ENCODE measurements at regions not wholly inside any gene's neighbourhood (a gene's known extent, or its start where the extent isn't known, plus 50 kb on each side); places are given as distances from the start of the nearest gene placed in this dataset.

DNA sequence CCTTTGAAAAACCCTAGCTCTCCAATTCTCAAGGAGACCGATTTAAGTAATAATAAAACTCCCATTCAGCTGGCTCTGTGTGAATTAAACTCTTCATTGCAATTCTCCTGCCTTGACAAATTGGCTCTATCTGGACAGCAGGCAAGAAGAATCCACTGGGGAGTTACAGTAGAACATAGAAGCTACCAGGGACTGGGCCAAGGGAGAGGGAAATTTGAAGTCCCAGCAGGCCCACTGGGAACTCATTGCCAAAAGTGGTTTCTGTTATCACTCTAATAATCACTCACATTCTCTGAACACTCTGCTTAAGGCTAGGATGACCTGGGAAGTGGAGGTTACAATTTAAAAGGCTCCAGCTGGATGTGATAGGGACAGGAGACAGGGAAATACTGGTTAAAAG is 384.5 kb upstream of the CCDC196 start:
- no peaks in the 10 kb centered on the region for H3K27me3 Mint-ChIP-seq (ENCODE audit: insufficient read depth, unreplicated experiment)
- CTCF ChIA-PET: interaction anchor here (0.6 kb wide), 1 partner anchor 241 kb away, joined by 3 read pairs; no protein-coding TSS in a partner anchor
- intact Hi-C loops (cut with micrococcal nuclease): no loop called here
- no peaks in the 10 kb centered on the region for H3K9me3 Mint-ChIP-seq (ENCODE audit: unreplicated experiment)
- H3K27ac Mint-ChIP-seq (ENCODE audit: low read depth, unreplicated experiment): no peak overlapping the region
- DNase-seq (ENCODE audit: unreplicated experiment): no peak
- peaks cover 10% of the 10 kb centered on the region for H3K4me1 Mint-ChIP-seq (ENCODE audit: insufficient read depth, unreplicated experiment)
- TF ChIP-seq, protein P1, sequence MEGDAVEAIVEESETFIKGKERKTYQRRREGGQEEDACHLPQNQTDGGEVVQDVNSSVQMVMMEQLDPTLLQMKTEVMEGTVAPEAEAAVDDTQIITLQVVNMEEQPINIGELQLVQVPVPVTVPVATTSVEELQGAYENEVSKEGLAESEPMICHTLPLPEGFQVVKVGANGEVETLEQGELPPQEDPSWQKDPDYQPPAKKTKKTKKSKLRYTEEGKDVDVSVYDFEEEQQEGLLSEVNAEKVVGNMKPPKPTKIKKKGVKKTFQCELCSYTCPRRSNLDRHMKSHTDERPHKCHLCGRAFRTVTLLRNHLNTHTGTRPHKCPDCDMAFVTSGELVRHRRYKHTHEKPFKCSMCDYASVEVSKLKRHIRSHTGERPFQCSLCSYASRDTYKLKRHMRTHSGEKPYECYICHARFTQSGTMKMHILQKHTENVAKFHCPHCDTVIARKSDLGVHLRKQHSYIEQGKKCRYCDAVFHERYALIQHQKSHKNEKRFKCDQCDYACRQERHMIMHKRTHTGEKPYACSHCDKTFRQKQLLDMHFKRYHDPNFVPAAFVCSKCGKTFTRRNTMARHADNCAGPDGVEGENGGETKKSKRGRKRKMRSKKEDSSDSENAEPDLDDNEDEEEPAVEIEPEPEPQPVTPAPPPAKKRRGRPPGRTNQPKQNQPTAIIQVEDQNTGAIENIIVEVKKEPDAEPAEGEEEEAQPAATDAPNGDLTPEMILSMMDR (IDR thresholded peaks at IDR 0.05; ENCODE audit: unreplicated experiment): no peak
- BruUV-seq (replicated peaks): no TSS peak
- no peaks in the 10 kb centered on the region for H3K36me3 Mint-ChIP-seq (ENCODE audit: insufficient read depth, unreplicated experiment)
- POLR2A ChIA-PET: no interaction called here
- no peak overlapping the region for H3K4me3 Mint-ChIP-seq (ENCODE audit: unreplicated experiment)

DNA sequence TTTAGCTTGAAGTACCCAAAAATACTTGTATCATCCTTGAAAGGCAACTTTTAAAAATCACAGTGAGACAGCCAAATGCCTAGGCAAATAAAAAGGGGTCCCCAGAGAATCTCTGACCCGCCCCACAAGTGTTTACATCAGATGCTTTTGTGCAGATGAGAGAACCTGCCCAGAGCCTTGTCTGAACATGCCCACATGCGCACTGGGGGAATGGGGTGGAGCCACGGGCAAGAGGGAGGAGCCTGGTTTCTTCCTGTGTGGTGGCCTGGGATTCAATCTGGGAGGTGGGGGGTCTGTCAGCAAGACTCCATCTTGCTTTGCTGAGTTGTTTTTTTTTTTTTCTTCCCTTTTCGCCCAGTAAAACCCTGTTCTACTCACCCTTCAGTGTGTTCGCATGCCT is 381.7 kb upstream of the CCDC196 start:
- Mint-ChIP-seq H3K4me3 (ENCODE audit: unreplicated experiment) (no peak overlapping the region), H3K27ac (ENCODE audit: low read depth, unreplicated experiment) (no peak overlapping the region), H3K4me1 (ENCODE audit: insufficient read depth, unreplicated experiment) (peaks cover 10% of the 10 kb centered on the region), H3K27me3 (ENCODE audit: insufficient read depth, unreplicated experiment) (no peaks in the 10 kb centered on the region), H3K9me3 (ENCODE audit: unreplicated experiment) (no peaks in the 10 kb centered on the region), H3K36me3 (ENCODE audit: insufficient read depth, unreplicated experiment) (no peaks in the 10 kb centered on the region)
- CTCF ChIA-PET: no interaction called here
- intact Hi-C loops (cut with micrococcal nuclease): no loop called here
- BruUV-seq (replicated peaks): no TSS peak
- POLR2A ChIA-PET: interaction anchor here (1.4 kb wide), 1 partner anchor 14 kb away, joined by 4 read pairs; no protein-coding TSS in a partner anchor
- TF ChIP-seq, protein P1 (IDR thresholded peaks at IDR 0.05; ENCODE audit: unreplicated experiment): no peak
- no peak for DNase-seq (ENCODE audit: unreplicated experiment)

DNA sequence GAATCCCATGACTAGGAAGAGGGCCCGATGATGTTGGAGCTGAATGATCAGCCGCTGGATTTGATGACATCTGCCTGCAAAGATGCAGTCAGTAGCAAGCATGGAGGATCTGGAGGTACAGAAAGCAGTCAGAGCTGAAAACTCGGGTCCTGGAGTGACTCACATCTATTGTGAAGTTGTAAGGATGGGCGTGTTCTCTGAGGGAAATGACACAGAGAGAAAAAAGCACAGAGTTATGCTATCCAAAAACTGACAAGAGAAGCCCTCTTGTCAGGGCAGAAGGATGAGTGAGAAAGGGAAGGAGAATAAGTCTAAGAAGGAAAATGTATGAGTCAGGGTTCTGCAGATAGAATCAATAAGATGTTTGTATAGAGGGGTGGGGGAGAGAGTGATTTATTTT is 380.4 kb upstream of the CCDC196 start:
- Mint-ChIP-seq H3K36me3 (ENCODE audit: insufficient read depth, unreplicated experiment) (no peaks in the 10 kb centered on the region), H3K4me1 (ENCODE audit: insufficient read depth, unreplicated experiment) (peaks cover 10% of the 10 kb centered on the region), H3K27ac (ENCODE audit: low read depth, unreplicated experiment) (peak overlapping the region; percentile 1), H3K27me3 (ENCODE audit: insufficient read depth, unreplicated experiment) (no peaks in the 10 kb centered on the region), H3K4me3 (ENCODE audit: unreplicated experiment) (no peak overlapping the region), H3K9me3 (ENCODE audit: unreplicated experiment) (no peaks in the 10 kb centered on the region)
- intact Hi-C loops (cut with micrococcal nuclease): no loop called here
- POLR2A ChIA-PET: no interaction called here
- TF ChIP-seq, protein P1 (IDR thresholded peaks at IDR 0.05; ENCODE audit: unreplicated experiment): no peak
- no TSS peak for BruUV-seq (replicated peaks)
- CTCF ChIA-PET: no interaction called here
- peak; percentile 56 for DNase-seq (ENCODE audit: unreplicated experiment)

DNA sequence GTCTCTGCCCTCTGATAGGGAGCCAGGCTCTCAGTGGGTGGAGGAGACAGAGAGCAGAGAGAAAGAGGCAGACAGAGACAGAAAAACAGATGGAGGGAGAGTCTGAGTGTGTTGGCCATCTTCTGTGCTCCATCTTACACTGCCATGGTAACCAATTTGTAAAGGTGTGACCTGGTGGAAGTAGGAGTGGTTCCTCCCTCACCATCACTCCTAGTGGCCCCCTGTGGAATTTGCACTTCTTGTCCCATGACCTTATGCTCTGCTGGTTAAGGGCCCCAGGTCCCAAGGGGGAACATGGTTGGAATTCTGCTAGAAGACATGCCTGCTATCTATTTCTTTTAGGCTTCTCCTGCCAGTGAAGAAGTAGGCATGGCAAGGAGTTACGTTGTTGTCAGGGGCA is 376.7 kb upstream of the CCDC196 start:
- H3K4me3 Mint-ChIP-seq (ENCODE audit: unreplicated experiment): no peak overlapping the region
- H3K27ac Mint-ChIP-seq (ENCODE audit: low read depth, unreplicated experiment): no peak overlapping the region
- no TSS peak for BruUV-seq (replicated peaks)
- intact Hi-C loops (cut with micrococcal nuclease): no loop called here
- peaks cover 10% of the 10 kb centered on the region for H3K4me1 Mint-ChIP-seq (ENCODE audit: insufficient read depth, unreplicated experiment)
- ChIA-PET POLR2A (no interaction called here), CTCF (no interaction called here)
- H3K36me3 Mint-ChIP-seq (ENCODE audit: insufficient read depth, unreplicated experiment): no peaks in the 10 kb centered on the region
- no peaks in the 10 kb centered on the region for H3K27me3 Mint-ChIP-seq (ENCODE audit: insufficient read depth, unreplicated experiment)
- H3K9me3 Mint-ChIP-seq (ENCODE audit: unreplicated experiment): no peaks in the 10 kb centered on the region
- TF ChIP-seq, protein P1 (IDR thresholded peaks at IDR 0.05; ENCODE audit: unreplicated experiment): no peak
- DNase-seq (ENCODE audit: unreplicated experiment): no peak

Measured in MCF 10A (cell line).